ENCODE measurements at regions not wholly inside any gene's neighbourhood (a gene's known extent, or its start where the extent isn't known, plus 50 kb on each side); places are given as distances from the start of the nearest gene placed in this dataset.

- Mint-ChIP-seq H3K9me3 (no peaks in the 10 kb centered on the region), H3K27ac (no peak overlapping the region), H3K4me3 (no peak overlapping the region), H3K36me3 (no peaks in the 10 kb centered on the region), H3K27me3 (ENCODE audit: low read depth) (peaks cover 91% of the 10 kb centered on the region), H3K4me1 (no peaks in the 10 kb centered on the region)
- ChIA-PET CTCF (no interaction called here), POLR2A (no interaction called here)
- TF ChIP-seq ESRRA (CRISPR knock-in tag; IDR thresholded peaks at IDR 0.05; ENCODE audit: borderline replicate concordance): no peak
- no peak for TF ChIP-seq FOXK1 (CRISPR knock-in tag; IDR thresholded peaks at IDR 0.05)
- TF ChIP-seq FOXJ3 (CRISPR knock-in tag; IDR thresholded peaks at IDR 0.05; ENCODE audit: borderline replicate concordance): no peak
- no peak for TF ChIP-seq AR (CRISPR knock-in tag; IDR thresholded peaks at IDR 0.05)
- no peak for TF ChIP-seq ZNF396 (CRISPR knock-in tag; IDR thresholded peaks at IDR 0.05; ENCODE audit: borderline replicate concordance)
- no peak for TF ChIP-seq ERG (CRISPR knock-in tag; IDR thresholded peaks at IDR 0.05)
- TF ChIP-seq, protein P1, sequence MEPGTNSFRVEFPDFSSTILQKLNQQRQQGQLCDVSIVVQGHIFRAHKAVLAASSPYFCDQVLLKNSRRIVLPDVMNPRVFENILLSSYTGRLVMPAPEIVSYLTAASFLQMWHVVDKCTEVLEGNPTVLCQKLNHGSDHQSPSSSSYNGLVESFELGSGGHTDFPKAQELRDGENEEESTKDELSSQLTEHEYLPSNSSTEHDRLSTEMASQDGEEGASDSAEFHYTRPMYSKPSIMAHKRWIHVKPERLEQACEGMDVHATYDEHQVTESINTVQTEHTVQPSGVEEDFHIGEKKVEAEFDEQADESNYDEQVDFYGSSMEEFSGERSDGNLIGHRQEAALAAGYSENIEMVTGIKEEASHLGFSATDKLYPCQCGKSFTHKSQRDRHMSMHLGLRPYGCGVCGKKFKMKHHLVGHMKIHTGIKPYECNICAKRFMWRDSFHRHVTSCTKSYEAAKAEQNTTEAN (CRISPR knock-in tag; IDR thresholded peaks at IDR 0.05): no peak
- TF ChIP-seq NFATC4 (CRISPR knock-in tag; IDR thresholded peaks at IDR 0.05): no peak
- TF ChIP-seq, protein P2, sequence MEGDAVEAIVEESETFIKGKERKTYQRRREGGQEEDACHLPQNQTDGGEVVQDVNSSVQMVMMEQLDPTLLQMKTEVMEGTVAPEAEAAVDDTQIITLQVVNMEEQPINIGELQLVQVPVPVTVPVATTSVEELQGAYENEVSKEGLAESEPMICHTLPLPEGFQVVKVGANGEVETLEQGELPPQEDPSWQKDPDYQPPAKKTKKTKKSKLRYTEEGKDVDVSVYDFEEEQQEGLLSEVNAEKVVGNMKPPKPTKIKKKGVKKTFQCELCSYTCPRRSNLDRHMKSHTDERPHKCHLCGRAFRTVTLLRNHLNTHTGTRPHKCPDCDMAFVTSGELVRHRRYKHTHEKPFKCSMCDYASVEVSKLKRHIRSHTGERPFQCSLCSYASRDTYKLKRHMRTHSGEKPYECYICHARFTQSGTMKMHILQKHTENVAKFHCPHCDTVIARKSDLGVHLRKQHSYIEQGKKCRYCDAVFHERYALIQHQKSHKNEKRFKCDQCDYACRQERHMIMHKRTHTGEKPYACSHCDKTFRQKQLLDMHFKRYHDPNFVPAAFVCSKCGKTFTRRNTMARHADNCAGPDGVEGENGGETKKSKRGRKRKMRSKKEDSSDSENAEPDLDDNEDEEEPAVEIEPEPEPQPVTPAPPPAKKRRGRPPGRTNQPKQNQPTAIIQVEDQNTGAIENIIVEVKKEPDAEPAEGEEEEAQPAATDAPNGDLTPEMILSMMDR (IDR thresholded peaks at IDR 0.05): no peak
- TF ChIP-seq PRDM15 (CRISPR knock-in tag; IDR thresholded peaks at IDR 0.05): no peak
- no peak for TF ChIP-seq NFE2L1 (CRISPR knock-in tag; IDR thresholded peaks at IDR 0.05)
- TF ChIP-seq NFYB (CRISPR knock-in tag; conservative IDR thresholded peaks at IDR 0.05; ENCODE audit: low read depth): no peak
- TF ChIP-seq RORB (CRISPR knock-in tag; IDR thresholded peaks at IDR 0.05): no peak
- no peak for TF ChIP-seq OVOL2 (CRISPR knock-in tag; IDR thresholded peaks at IDR 0.05; ENCODE audit: borderline replicate concordance)
- no peak for TF ChIP-seq ATF1 (CRISPR knock-in tag; IDR thresholded peaks at IDR 0.05)
- no peak for TF ChIP-seq E2F1 (CRISPR knock-in tag; IDR thresholded peaks at IDR 0.05)
- no peak for TF ChIP-seq MYBL2 (CRISPR knock-in tag; IDR thresholded peaks at IDR 0.05)
- DNase-seq (ENCODE audit: low spot score) (no peak), ATAC-seq (no peak)
These were observed 72.6 kb downstream of the NR2F2 start for GRCh38 chr15:96403071-96403470.

Measured in WTC11 (cell line).